HCT116 (cell line): ENCODE measurements at regions not wholly inside any gene's neighbourhood (a gene's known extent, or its start where the extent isn't known, plus 50 kb on each side); places are given as distances from the start of the nearest gene placed in this dataset.

Experiments used
- ATAC-seq: fragments of 200-7000 bp; cut with Tn5 transposase; 2 replicates; pipeline ENCODE4 v1.9.1; 2020; ENCODE audit warnings: mild to moderate bottlenecking, moderate library complexity
- BruUV-seq: library from RNA; stranded (reverse); fragments of 400-500 nt; replicated peaks from 2 replicates; lab custom pipeline; 2021; lab: Mats Ljungman, UMichigan
- CTCF ChIA-PET: fragments of 300-600 bp; sonication (Branson Sonifier 250); formaldehyde crosslinking; loops from one replicate; lab custom pipeline; 2021; ENCODE audit warnings: antibody characterized with exemption; lab: Charles Lee
- POLR2A ChIA-PET: fragments of 300-600, 350-600 bp; sonication (Branson Sonifier 250); formaldehyde crosslinking; loops from one replicate; lab custom pipeline; 2021; ENCODE audit warnings: antibody characterized with exemption; lab: Charles Lee
- RAD21 ChIA-PET, 2 experiments: fragments of 300-600 bp; sonication (Branson Sonifier 250); formaldehyde crosslinking; loops; one replicate each; lab custom pipeline; 2023; ENCODE audit warnings: low total read pairs in 2 of 2; ENCODE audit not compliant: uncharacterized antibody in 2 of 2, unreplicated experiment in 2 of 2, low non-redundant PET in 1 of 2; lab: Charles Lee
- DNase-seq: peaks from one replicate; pipeline ENCODE4 v3.0.0-alpha.2; 2010; ENCODE audit warnings: low read depth, low spot score
- H2AFZ ChIP-seq: fragments of 200-600 bp; shearing (Covaris generic), sonication (generic); 2 replicates; pipeline ENCODE4 v1.6.1; 2017; ENCODE audit warnings: low read depth, mixed run types, mixed read lengths, antibody characterized with exemption, low read length; ENCODE audit not compliant: poor library complexity, severe bottlenecking
- H3K27ac ChIP-seq: 2 replicates; pipeline ENCODE4 v1.5.1; 2012; ENCODE audit warnings: low read depth, low read length
- H3K27me3 ChIP-seq: fragments of 200-600 bp; sonication (generic); 2 replicates; pipeline ENCODE4 v1.6.1; 2016; ENCODE audit warnings: mixed run types, low read length, mixed read lengths; ENCODE audit not compliant: insufficient read depth
- H3K36me3 ChIP-seq, 2 experiments: fragments of 200-500 bp in 1 of 2; fragments of 200-600 bp in 1 of 2; sonication (Bioruptor generic) in 1 of 2; sonication (generic) in 1 of 2; 2 replicates each; pipeline versions ENCODE4 v1.5.1 to v1.6.1; 2014 to 2016; ENCODE audit warnings: low read length in 2 of 2, inconsistent platforms in 1 of 2, mixed read lengths in 1 of 2, mixed run types in 1 of 2; ENCODE audit not compliant: insufficient read depth in 2 of 2, control insufficient read depth in 1 of 2
- H3K4me1 ChIP-seq, 2 experiments: fragments of 200-600 bp in 1 of 2; sonication (generic) in 1 of 2; 2 replicates each; pipeline versions ENCODE4 v1.5.1 to v1.6.1; 2012 to 2017; ENCODE audit warnings: low read length in 2 of 2, inconsistent platforms in 1 of 2, mild to moderate bottlenecking in 1 of 2, mixed read lengths in 1 of 2, mixed run types in 1 of 2, moderate library complexity in 1 of 2; ENCODE audit not compliant: insufficient read depth in 2 of 2, control insufficient read depth in 1 of 2
- H3K4me2 ChIP-seq: fragments of 200-600 bp; sonication (generic); 2 replicates; pipeline ENCODE4 v1.6.1; 2017; ENCODE audit warnings: mixed run types, low read length, mixed read lengths
- H3K4me3 ChIP-seq, 2 experiments: fragments of 200-600 bp in 1 of 2; sonication (generic) in 1 of 2; replicated peaks in 1 of 2; 2 replicates each; pipeline ENCODE4 v1.5.1; 2011 to 2016; ENCODE audit warnings: low read length in 2 of 2, control low read depth in 1 of 2, low read depth in 1 of 2, mild to moderate bottlenecking in 1 of 2, mixed read lengths in 1 of 2, mixed run types in 1 of 2
- H3K79me2 ChIP-seq: fragments of 200-600 bp; sonication (generic); 2 replicates; pipeline ENCODE4 v1.6.1; 2017; ENCODE audit warnings: mild to moderate bottlenecking, mixed run types, low read length, moderate library complexity, mixed read lengths; ENCODE audit not compliant: insufficient read depth
- H3K9ac ChIP-seq: fragments of 200-600 bp; sonication (generic); 2 replicates; pipeline ENCODE4 v1.6.1; 2016; ENCODE audit warnings: low read length, mixed read lengths
- H3K9me2 ChIP-seq: fragments of 200-600 bp; sonication (generic), shearing (Covaris generic); 2 replicates; pipeline ENCODE4 v1.6.1; 2017; ENCODE audit warnings: mixed run types, mild to moderate bottlenecking, moderate library complexity; ENCODE audit not compliant: insufficient read depth
- H3K9me3 ChIP-seq, 2 experiments: fragments of 200-500 bp in 1 of 2; fragments of 200-600 bp in 1 of 2; sonication (Bioruptor generic) in 1 of 2; sonication (generic) in 1 of 2; 2 replicates each; pipeline ENCODE4 v1.6.1; 2014 to 2017; ENCODE audit warnings: low read length in 2 of 2, mixed read lengths in 2 of 2, inconsistent platforms in 1 of 2, low read depth in 1 of 2, mild to moderate bottlenecking in 1 of 2, mixed run types in 1 of 2, moderate library complexity in 1 of 2; ENCODE audit not compliant: control insufficient read depth in 1 of 2, insufficient read depth in 1 of 2
- H4K20me1 ChIP-seq: fragments of 200-600 bp; sonication (generic), shearing (Covaris generic); 2 replicates; pipeline ENCODE4 v1.6.1; 2017; ENCODE audit warnings: mixed run types, mild to moderate bottlenecking, moderate library complexity; ENCODE audit not compliant: insufficient read depth
- CBX3 ChIP-seq: IDR thresholded peaks from 2 replicates; pipeline ENCODE4 v1.6.1; 2012; ENCODE audit warnings: low read depth
- CEBPB ChIP-seq: IDR thresholded peaks from 2 replicates; pipeline ENCODE4 v1.6.1; 2012; ENCODE audit warnings: low read depth
- ELF1 ChIP-seq: IDR thresholded peaks from 2 replicates; pipeline ENCODE4 v1.6.1; 2012; ENCODE audit warnings: low read depth, borderline replicate concordance
- EZH2 ChIP-seq: fragments of 200-600 bp; sonication (generic); IDR thresholded peaks from 2 replicates; pipeline ENCODE4 v1.6.1; 2017; ENCODE audit warnings: antibody characterized with exemption, mixed run types
- EZH2phosphoT487 ChIP-seq: fragments of 200-600 bp; IDR thresholded peaks from 2 replicates; pipeline ENCODE4 v1.6.1; 2018; ENCODE audit warnings: antibody characterized with exemption, borderline replicate concordance
- JUND ChIP-seq: IDR thresholded peaks from 2 replicates; pipeline ENCODE4 v1.6.1; 2012
- POLR2A ChIP-seq: IDR thresholded peaks from 2 replicates; pipeline ENCODE4 v1.7.0; 2011; ENCODE audit warnings: borderline replicate concordance; ENCODE audit not compliant: insufficient read depth, insufficient read length; ENCODE audit errors: extremely low read depth
- POLR2AphosphoS5 ChIP-seq: IDR thresholded peaks from 2 replicates; pipeline ENCODE4 v1.6.1; 2011; ENCODE audit warnings: mild to moderate bottlenecking, low read depth, low read length, moderate library complexity
- RAD21 ChIP-seq: IDR thresholded peaks from 2 replicates; pipeline ENCODE4 v1.6.1; 2012; ENCODE audit warnings: low read depth, mild to moderate bottlenecking
- SP1 ChIP-seq: IDR thresholded peaks from 2 replicates; pipeline ENCODE4 v1.6.1; 2012; ENCODE audit warnings: low read depth
- SRF ChIP-seq: IDR thresholded peaks from 2 replicates; pipeline ENCODE4 v1.6.1; 2012; ENCODE audit warnings: low read depth
- TCF7L2 ChIP-seq: IDR thresholded peaks from 2 replicates; pipeline ENCODE4 v1.7.0; 2011; ENCODE audit warnings: borderline replicate concordance, inconsistent platforms; ENCODE audit not compliant: insufficient read depth, insufficient read length; ENCODE audit errors: extremely low read depth
- YY1 ChIP-seq: IDR thresholded peaks from 2 replicates; pipeline ENCODE4 v1.6.1; 2011; ENCODE audit warnings: low read length, low read depth, moderate library complexity, mild to moderate bottlenecking; ENCODE audit not compliant: insufficient replicate concordance; ENCODE audit errors: extremely low read depth
- ZFX ChIP-seq: fragments of 450-650 bp; IDR thresholded peaks from 2 replicates; pipeline ENCODE4 v1.6.1; 2017
- ZNF274 ChIP-seq: fragments of 200-500 bp; sonication (Bioruptor generic); IDR thresholded peaks from 2 replicates; pipeline ENCODE4 v1.6.1; 2014; ENCODE audit warnings: mild to moderate bottlenecking, low read depth, low read length, inconsistent platforms
- intact Hi-C: fragments of 100-400 bp; cut with micrococcal nuclease; formaldehyde crosslinking; loops from 2 replicates; pipeline ENCODE4 v1.10.0; 2022
- TF ChIP-seq, protein P1 (sequence below): IDR thresholded peaks from 2 replicates; pipeline ENCODE4 v1.6.1; 2012; ENCODE audit warnings: low read depth
- TF ChIP-seq, protein P2 (sequence below), 3 experiments: fragments of 200-600 bp in 1 of 3; sonication (generic) in 1 of 3; IDR thresholded peaks in 2 of 3; conservative IDR thresholded peaks in 1 of 3; 2 replicates each; pipeline ENCODE4 v1.5.1; 2012 to 2017; ENCODE audit warnings: low read depth in 2 of 3, low read length in 2 of 3, antibody characterized with exemption in 1 of 3, borderline replicate concordance in 1 of 3, control low read depth in 1 of 3, mild to moderate bottlenecking in 1 of 3, mixed read lengths in 1 of 3, mixed run types in 1 of 3, moderate library complexity in 1 of 3; ENCODE audit not compliant: insufficient read depth in 1 of 3
- TF ChIP-seq, protein P3 (sequence below): IDR thresholded peaks from 2 replicates; pipeline ENCODE4 v1.6.1; 2012
- TF ChIP-seq, protein P4 (sequence below): IDR thresholded peaks from 2 replicates; pipeline ENCODE4 v1.6.1; 2012
- TF ChIP-seq, protein P5 (sequence below): IDR thresholded peaks from 2 replicates; pipeline ENCODE4 v1.6.1; 2011; ENCODE audit warnings: mild to moderate bottlenecking, low read length, moderate library complexity; ENCODE audit not compliant: insufficient replicate concordance; ENCODE audit errors: extremely low read depth

DNA sequence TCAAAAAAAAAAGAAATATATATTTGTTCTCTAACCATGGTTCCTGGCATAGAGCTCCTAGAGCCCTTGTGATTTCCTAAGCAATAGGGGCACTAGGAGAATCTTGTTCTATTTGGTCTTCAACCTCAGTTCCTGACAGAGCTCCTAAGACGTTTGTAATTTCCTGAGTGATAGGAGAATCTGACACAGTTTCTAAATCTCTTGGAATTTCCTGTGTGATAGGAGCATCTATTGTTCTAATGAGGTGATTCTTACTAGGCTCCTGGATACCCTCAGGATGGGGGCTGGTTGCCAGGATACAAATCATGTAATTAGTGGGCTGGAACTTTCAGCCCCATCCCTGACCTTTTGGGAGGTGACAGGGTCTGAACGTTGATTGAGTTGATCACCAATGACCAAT is 245.8 kb downstream of the ZEB2 start:
- POLR2A ChIA-PET: no interaction called here
- CTCF ChIA-PET: no interaction called here
- no TSS peak for BruUV-seq

More for the DNA sequence above, 245.8 kb downstream of the ZEB2 start:
- Histone ChIP-seq H3K4me1 (no peaks in the 10 kb centered on the region), H3K9me3 (no peaks in the 10 kb centered on the region), H3K79me2 (no peaks in the 10 kb centered on the region), H4K20me1 (no peaks in the 10 kb centered on the region), H3K27ac (no peak overlapping the region), H3K27me3 (no peaks in the 10 kb centered on the region), H3K9me2 (no peaks in the 10 kb centered on the region), H2AFZ (no peak overlapping the region), H3K4me3 (no peak overlapping the region), H3K4me2 (no peak overlapping the region), H3K36me3 (no peaks in the 10 kb centered on the region), H3K9ac (no peak overlapping the region)
- intact Hi-C loops: no loop called here
- no peak for ATAC-seq
- DNase-seq: no peak
- TF ChIP-seq, protein P1, sequence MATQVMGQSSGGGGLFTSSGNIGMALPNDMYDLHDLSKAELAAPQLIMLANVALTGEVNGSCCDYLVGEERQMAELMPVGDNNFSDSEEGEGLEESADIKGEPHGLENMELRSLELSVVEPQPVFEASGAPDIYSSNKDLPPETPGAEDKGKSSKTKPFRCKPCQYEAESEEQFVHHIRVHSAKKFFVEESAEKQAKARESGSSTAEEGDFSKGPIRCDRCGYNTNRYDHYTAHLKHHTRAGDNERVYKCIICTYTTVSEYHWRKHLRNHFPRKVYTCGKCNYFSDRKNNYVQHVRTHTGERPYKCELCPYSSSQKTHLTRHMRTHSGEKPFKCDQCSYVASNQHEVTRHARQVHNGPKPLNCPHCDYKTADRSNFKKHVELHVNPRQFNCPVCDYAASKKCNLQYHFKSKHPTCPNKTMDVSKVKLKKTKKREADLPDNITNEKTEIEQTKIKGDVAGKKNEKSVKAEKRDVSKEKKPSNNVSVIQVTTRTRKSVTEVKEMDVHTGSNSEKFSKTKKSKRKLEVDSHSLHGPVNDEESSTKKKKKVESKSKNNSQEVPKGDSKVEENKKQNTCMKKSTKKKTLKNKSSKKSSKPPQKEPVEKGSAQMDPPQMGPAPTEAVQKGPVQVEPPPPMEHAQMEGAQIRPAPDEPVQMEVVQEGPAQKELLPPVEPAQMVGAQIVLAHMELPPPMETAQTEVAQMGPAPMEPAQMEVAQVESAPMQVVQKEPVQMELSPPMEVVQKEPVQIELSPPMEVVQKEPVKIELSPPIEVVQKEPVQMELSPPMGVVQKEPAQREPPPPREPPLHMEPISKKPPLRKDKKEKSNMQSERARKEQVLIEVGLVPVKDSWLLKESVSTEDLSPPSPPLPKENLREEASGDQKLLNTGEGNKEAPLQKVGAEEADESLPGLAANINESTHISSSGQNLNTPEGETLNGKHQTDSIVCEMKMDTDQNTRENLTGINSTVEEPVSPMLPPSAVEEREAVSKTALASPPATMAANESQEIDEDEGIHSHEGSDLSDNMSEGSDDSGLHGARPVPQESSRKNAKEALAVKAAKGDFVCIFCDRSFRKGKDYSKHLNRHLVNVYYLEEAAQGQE: no peak
- TF ChIP-seq YY1: no peak
- no peak for TF ChIP-seq EZH2
- TF ChIP-seq, protein P2, sequence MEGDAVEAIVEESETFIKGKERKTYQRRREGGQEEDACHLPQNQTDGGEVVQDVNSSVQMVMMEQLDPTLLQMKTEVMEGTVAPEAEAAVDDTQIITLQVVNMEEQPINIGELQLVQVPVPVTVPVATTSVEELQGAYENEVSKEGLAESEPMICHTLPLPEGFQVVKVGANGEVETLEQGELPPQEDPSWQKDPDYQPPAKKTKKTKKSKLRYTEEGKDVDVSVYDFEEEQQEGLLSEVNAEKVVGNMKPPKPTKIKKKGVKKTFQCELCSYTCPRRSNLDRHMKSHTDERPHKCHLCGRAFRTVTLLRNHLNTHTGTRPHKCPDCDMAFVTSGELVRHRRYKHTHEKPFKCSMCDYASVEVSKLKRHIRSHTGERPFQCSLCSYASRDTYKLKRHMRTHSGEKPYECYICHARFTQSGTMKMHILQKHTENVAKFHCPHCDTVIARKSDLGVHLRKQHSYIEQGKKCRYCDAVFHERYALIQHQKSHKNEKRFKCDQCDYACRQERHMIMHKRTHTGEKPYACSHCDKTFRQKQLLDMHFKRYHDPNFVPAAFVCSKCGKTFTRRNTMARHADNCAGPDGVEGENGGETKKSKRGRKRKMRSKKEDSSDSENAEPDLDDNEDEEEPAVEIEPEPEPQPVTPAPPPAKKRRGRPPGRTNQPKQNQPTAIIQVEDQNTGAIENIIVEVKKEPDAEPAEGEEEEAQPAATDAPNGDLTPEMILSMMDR (IDR thresholded peaks at IDR 0.05 in 2 of 3, conservative IDR thresholded peaks at IDR 0.05 in 1 of 3; ENCODE audit: borderline replicate concordance in 1 of 3, insufficient read depth in 1 of 3, low read depth in 2 of 3, low read length in 2 of 3): no peak
- TF ChIP-seq POLR2A: no peak
- no peak for TF ChIP-seq EZH2phosphoT487
- TF ChIP-seq, protein P3, sequence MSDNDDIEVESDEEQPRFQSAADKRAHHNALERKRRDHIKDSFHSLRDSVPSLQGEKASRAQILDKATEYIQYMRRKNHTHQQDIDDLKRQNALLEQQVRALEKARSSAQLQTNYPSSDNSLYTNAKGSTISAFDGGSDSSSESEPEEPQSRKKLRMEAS: no peak
- no peak for TF ChIP-seq ZFX
- no peak for TF ChIP-seq TCF7L2
- TF ChIP-seq JUND: no peak
- no peak for TF ChIP-seq SRF
- no peak for TF ChIP-seq POLR2AphosphoS5
- TF ChIP-seq ZNF274: no peak
- TF ChIP-seq, protein P4, sequence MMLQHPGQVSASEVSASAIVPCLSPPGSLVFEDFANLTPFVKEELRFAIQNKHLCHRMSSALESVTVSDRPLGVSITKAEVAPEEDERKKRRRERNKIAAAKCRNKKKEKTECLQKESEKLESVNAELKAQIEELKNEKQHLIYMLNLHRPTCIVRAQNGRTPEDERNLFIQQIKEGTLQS: no peak
- TF ChIP-seq SP1: no peak
- TF ChIP-seq, protein P5, sequence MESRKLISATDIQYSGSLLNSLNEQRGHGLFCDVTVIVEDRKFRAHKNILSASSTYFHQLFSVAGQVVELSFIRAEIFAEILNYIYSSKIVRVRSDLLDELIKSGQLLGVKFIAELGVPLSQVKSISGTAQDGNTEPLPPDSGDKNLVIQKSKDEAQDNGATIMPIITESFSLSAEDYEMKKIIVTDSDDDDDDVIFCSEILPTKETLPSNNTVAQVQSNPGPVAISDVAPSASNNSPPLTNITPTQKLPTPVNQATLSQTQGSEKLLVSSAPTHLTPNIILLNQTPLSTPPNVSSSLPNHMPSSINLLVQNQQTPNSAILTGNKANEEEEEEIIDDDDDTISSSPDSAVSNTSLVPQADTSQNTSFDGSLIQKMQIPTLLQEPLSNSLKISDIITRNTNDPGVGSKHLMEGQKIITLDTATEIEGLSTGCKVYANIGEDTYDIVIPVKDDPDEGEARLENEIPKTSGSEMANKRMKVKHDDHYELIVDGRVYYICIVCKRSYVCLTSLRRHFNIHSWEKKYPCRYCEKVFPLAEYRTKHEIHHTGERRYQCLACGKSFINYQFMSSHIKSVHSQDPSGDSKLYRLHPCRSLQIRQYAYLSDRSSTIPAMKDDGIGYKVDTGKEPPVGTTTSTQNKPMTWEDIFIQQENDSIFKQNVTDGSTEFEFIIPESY: no peak
- no peak for TF ChIP-seq CEBPB
- no peak for TF ChIP-seq CBX3
- no peak for TF ChIP-seq RAD21
- TF ChIP-seq ELF1: no peak
- RAD21 ChIA-PET: no interaction called here
